TTC549 (cell line): ENCODE measurements at regions not wholly inside any gene's neighbourhood (a gene's known extent, or its start where the extent isn't known, plus 50 kb on each side); places are given as distances from the start of the nearest gene placed in this dataset.

Source experiments
- FAIRE-seq: peaks from 2 replicates; lab custom pipeline; 2012; peaks lifted over from hg19 to GRCh38; lab: Jason Lieb, UNC

DNA sequence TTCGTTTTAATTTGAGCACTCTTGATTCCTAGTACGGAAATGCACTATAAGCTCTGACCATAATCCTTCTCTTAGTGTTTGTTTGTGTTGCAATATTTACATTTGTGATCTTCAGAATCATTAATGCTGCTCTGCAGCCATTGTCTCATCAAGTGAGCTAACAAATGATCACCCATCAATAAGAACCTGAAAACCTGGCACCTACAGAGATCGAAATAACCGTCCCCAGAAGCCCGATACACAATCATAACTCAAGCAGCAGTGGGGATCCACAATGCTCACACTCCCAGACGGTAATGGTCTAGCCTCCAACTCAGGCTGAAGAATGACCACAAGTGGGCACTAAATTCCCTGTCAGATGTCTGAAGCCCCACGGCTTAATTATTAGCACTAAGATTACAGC lies 156.0 kb upstream of the NFE2L3 start:
- FAIRE-seq = no peak

GRCh38 chr7:25998499-25998898 lies 153.5 kb upstream of the NFE2L3 start:
- no peak for FAIRE-seq

DNA sequence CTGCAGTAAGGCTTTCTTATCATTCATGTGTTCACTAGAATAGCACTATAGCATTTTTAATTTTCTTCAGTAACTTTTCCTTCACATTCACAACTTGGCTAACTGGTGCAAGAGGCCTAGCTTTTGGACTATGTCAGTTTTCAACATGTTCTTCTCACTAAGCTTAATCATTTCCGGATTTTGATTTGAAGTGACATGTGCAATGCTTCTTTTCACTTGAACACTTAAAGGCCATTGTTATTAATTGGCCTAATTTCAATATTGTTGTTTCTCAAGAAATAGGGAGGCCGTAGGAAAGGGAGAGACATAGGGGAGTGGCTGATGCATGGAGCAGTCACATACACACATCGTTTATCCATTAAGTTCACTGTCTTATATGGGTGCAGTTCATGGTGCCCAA lies 151.2 kb upstream of the NFE2L3 start:
- FAIRE-seq = no peak

DNA sequence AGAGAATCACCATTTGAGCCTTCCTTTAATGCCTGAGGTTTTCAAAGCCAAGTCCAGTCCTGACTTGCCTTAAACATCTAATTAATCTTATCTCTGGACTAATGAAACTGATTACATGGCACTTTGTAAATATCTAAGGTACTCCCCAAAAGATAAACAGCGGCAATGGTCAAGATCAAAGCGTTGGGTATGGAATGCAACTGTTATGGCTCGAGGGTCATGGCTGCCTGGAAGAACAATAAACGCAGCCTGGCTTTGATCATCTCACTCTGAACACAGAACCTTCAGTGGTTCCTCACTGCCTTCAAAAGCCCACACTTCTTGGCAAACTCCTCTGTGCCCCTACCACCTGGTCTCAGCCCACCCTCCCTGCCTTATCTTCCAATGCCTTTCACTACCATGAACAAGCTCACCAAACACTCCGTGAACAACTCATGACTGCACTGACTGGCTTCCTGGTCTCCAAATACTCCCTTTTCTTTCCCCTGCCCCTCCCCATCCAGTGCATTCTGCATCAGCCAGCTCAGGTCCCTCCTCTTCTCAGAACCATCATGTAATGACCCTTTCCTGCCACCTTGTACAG lies 150.2 kb upstream of the NFE2L3 start:
- FAIRE-seq = no peak

DNA sequence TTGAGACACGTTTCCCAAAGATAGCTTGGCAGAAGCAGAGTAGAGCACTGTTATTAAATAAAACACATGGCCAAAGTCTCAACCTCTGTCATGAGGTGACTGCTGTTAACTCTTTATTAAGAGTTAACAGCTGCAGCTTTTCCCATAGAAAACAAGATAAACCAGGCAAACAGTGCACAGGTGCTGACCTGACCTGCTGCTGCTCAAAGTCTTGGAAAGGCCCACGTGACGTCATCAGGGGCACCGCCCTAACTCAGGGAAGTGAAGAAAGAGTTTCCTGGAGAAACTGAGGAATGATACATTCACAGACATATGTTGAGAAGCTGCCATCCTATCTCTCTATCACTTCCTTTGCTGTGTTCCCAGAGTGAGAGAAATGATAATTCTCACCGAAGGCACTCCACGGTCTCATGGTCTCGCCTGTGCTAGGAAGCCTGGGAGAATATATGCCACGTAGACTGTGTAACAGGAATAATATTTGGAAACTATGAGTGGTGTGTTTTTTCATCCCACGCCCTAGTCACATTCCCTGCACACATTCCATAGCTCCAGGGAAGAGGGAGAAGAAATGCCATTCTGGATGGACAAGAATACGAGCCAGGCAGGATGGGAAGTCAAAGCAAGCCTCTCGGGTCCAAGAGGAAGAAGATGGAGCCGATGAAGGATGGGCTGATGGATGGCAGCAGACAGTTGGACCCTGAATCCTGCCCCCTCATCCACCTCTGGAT lies 146.2 kb upstream of the NFE2L3 start:
- FAIRE-seq = no peak

DNA sequence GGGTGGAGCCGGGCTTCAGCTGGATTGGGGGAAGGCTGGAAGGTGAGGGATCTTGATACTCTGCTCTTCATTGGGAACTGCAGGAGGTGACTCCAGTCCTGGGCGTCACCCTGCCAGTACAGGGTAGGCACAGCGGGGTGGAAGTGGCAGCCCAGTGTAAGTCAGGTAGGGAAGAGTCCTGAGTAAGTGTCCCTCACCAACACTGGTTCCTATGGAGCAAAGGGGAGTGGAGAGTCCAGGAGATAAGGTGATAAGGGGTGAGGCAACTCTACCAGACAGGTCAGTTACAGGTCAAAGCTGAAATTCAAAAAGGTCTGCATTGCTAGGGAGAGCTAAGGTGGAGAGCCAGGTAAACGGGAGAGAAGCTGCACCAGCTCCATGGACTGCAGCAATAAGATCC lies 145.6 kb upstream of the NFE2L3 start:
- no peak for FAIRE-seq

DNA sequence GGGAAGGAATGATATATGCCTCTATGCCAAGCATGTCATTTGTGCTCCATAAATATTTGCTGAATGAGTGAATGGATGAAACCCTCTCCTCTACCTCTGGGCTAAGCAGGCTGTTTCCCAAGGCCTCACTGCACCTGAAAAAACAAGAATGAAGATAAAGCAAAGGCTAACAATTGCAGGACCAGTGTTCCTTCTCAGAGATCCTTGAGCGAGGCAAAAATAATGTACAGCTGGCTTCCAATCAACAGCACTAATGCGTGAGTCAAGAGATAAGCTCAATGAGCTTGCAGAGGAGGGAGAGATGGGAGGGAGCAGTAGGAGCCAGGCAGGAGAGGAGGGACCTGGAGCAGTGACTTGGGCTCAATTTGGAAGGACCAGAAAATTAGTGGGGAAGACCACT lies 144.5 kb upstream of the NFE2L3 start:
- no peak for FAIRE-seq

DNA sequence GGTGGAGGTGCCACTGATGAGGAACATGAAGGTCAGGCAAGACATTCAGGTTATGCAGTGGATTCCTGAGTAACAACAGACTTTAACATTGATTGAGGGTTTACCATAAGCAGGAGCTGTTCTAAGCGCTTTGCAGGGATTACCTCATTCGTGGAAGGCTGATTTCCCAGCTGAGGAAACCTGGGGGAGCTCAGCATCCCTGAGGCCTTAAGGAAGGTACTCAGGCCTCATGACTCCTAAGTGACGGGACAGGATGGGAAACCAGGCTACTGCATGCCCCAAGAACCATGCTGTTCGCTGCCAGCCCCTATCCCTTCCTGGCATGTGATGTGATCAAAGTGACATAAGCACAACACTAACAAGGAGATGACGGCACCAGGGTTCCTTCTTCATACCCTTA lies 143.6 kb upstream of the NFE2L3 start:
- FAIRE-seq = no peak

DNA sequence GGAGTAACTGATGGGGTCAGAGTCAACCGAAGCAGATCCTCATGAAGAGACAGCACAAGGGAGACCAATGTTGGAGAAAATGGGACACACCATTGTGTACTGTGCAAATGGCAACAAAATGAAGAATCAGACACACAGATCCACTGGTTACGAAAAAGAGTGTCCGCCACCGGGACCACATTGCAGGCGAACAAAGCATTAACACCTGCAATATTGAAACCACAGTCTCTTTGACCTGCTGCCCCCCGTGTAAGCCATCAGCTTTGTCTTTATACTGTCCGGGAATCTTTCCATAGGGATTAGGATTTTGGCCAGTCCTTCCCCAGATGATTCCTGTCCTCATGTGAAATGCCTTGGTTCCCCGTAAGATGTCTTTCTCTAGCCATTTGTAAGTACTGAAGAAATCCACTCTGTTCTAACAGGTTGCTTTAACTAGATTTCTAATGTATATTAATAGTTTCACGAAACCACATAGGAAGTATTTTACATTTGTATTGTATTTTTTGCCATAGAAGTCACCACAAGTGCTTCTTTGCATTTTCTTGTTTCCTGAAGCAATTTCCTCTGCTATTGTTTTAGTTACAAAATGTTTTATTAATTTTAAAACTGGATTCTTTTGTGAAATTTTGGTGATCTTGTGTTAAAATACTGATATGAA lies 140.8 kb upstream of the NFE2L3 start:
- FAIRE-seq = no peak

- FAIRE-seq = no peak
These were observed 138.4 kb upstream of the NFE2L3 start for GRCh38 chr7:26013551-26014083.

GRCh38 chr7:26022982-26023381 lies 129.0 kb upstream of the NFE2L3 start:
- no peak for FAIRE-seq

DNA sequence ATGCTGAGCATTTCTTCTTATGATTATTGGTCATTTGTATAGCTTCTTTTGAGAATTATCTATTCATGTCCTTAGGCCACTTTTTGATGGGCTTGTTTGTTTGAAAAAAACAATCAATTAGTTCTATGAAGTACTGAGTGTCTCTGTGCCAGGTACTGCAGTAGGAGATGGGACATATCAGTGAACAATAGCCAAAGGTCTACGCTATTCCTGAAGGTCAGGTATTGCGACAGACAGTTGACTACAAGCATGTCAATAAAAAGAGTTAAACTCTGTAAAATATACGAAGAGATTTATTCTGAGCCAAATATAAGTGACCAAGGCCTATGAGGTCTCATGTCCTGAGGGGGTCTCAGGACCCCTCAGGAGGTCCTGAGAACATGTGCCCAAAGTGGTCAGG lies 122.1 kb upstream of the NFE2L3 start:
- FAIRE-seq = no peak

GRCh38 chr7:26034391-26034790 lies 117.6 kb upstream of the NFE2L3 start:
- FAIRE-seq = no peak

GRCh38 chr7:26035552-26035951 lies 116.4 kb upstream of the NFE2L3 start:
- FAIRE-seq = no peak

GRCh38 chr7:26036092-26036491 lies 115.9 kb upstream of the NFE2L3 start:
- no peak for FAIRE-seq

DNA sequence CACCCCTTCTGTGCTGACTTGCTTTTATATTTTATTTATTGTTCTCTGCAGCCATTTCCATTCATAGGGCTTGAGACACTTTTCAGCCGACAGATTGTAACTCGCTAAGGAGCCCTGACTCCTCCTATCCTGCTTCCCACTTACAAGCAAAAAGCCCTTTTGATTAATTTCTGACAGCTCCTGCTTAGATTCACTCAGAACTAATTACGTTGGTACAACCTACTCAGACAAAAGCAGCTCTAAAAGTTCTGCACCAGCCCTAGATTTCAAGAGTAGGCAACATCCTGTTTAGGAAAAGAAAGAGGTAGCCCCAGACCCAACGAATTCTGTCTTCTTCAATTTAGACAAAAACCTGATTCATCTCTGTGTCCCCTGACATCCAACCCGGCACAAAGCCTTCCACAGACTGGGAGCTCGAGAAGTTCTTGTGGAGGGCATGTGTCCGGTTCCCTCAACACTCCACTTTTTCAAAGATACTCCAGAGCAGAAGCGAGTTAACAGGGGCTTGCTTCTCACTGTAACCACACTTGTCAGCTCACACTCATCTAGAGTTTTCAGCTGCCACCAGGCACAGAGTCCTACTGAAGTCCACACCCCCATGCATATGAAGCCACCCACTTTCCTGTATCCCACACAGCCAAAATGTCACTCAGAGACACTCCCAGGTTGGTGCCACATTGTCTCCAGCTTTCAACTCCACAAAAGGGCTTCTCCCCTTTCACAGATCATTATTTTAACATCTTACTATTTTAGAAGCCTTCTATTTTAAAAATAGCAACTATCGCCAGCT lies 113.6 kb upstream of the NFE2L3 start:
- no peak for FAIRE-seq

GRCh38 chr7:26040085-26040484 lies 111.9 kb upstream of the NFE2L3 start:
- FAIRE-seq = no peak

DNA sequence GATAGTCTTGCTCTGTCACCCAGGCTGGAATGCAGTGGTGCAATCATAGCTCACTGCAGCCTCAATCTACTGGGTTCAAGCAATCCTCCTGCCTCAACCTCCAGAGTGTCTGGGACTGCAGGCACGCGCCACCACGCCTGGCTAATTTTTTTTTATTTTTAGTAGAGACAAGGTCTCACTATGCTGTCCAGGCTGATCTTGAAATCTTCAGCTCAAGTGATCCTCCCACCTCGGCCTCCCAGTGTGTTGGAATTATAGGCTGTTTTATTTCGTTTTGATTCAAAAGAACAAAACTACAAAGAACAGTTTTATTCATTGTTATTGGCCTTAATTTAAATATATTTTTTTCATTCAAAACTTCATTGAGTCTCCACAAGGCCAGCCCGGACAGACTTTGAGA lies 109.8 kb upstream of the NFE2L3 start:
- no peak for FAIRE-seq

GRCh38 chr7:26043801-26044200 lies 108.2 kb upstream of the NFE2L3 start:
- no peak for FAIRE-seq

GRCh38 chr7:26044320-26044719 lies 107.7 kb upstream of the NFE2L3 start:
- no peak for FAIRE-seq

GRCh38 chr7:26046150-26046549 lies 105.8 kb upstream of the NFE2L3 start:
- FAIRE-seq = no peak

- FAIRE-seq = no peak
These were observed 105.1 kb upstream of the NFE2L3 start for GRCh38 chr7:26046878-26047277.

DNA sequence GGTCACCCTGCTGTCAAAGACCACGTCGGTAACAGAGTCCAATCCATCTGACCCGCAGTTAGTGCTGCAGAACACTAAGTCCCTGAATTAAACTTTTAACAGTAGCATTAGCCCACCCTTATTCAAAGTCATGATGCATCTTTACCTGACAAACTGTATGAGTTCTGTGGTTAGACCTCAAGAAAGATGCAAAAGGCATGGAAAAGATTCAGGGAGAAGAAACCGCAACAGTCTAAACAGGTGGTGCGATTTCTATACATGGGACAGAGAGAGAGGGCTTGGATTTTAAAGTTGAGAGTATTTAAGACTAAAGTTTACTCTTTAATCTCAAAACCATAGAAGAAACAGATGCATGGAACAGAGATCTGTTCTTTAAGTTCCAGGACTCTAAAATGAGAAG lies 103.3 kb upstream of the NFE2L3 start:
- FAIRE-seq = no peak
